Progenitor cell of endocrine pancreas (in vitro differentiated cells): ENCODE measurements at regions not wholly inside any gene's neighbourhood (a gene's known extent, or its start where the extent isn't known, plus 50 kb on each side); places are given as distances from the start of the nearest gene placed in this dataset.

Source experiments
- DNase-seq: peaks from one replicate; pipeline ENCODE4 v3.0.0; 2021; ENCODE audit warnings: low spot score; ENCODE audit not compliant: unreplicated experiment
- H3K27ac Mint-ChIP-seq: 2 replicates; pipeline ENCODE4 v1.8.0; 2021; ENCODE audit warnings: mild to moderate bottlenecking, moderate library complexity, mixed read lengths
- H3K27me3 Mint-ChIP-seq: 2 replicates; pipeline ENCODE4 v1.8.0; 2021; ENCODE audit warnings: mixed read lengths
- H3K36me3 Mint-ChIP-seq: 2 replicates; pipeline ENCODE4 v1.8.0; 2022; ENCODE audit warnings: mixed read lengths; ENCODE audit not compliant: insufficient read depth
- H3K4me1 Mint-ChIP-seq: 2 replicates; pipeline ENCODE4 v1.8.0; 2021; ENCODE audit warnings: low read depth, mixed read lengths
- H3K4me3 Mint-ChIP-seq: 2 replicates; pipeline ENCODE4 v1.8.0; 2021; ENCODE audit warnings: low read depth, mild to moderate bottlenecking, moderate library complexity, mixed read lengths
- H3K9me3 Mint-ChIP-seq: 2 replicates; pipeline ENCODE4 v1.8.0; 2021; ENCODE audit warnings: low read depth, mixed read lengths
- CTCF ChIP-seq: fragments of 200-600 bp; sonication (generic); IDR thresholded peaks from one replicate; pipeline ENCODE4 v1.5.0; 2021; ENCODE audit warnings: antibody characterized with exemption, mild to moderate bottlenecking; ENCODE audit not compliant: unreplicated experiment

- no peaks in the 10 kb centered on the region for H3K36me3 Mint-ChIP-seq
- no peaks in the 10 kb centered on the region for H3K27me3 Mint-ChIP-seq
- no peaks in the 10 kb centered on the region for H3K9me3 Mint-ChIP-seq
- H3K4me3 Mint-ChIP-seq = no peak overlapping the region
- H3K4me1 Mint-ChIP-seq = no peaks in the 10 kb centered on the region
- no peak for DNase-seq
- no peak for TF ChIP-seq CTCF
- H3K27ac Mint-ChIP-seq = no peak overlapping the region
Observed at GRCh38 chr18:39025531-39025930, 1459.9 kb upstream of the CELF4 start.

- H3K27ac Mint-ChIP-seq = no peak overlapping the region
- H3K9me3 Mint-ChIP-seq = peaks cover 7% of the 10 kb centered on the region
- no peak overlapping the region for H3K4me3 Mint-ChIP-seq
- H3K36me3 Mint-ChIP-seq = no peaks in the 10 kb centered on the region
- peaks cover 4% of the 10 kb centered on the region for H3K4me1 Mint-ChIP-seq
- no peak for TF ChIP-seq CTCF
- no peak for DNase-seq
- no peaks in the 10 kb centered on the region for H3K27me3 Mint-ChIP-seq
Observed at GRCh38 chr18:39019989-39020388, 1454.4 kb upstream of the CELF4 start.

- Mint-ChIP-seq H3K27me3 (no peaks in the 10 kb centered on the region), H3K36me3 (no peaks in the 10 kb centered on the region), H3K27ac (no peak overlapping the region), H3K9me3 (peaks cover 3% of the 10 kb centered on the region), H3K4me3 (no peak overlapping the region), H3K4me1 (no peaks in the 10 kb centered on the region)
- TF ChIP-seq CTCF = no peak
- no peak for DNase-seq
Observed at GRCh38 chr18:39007031-39007902, 1441.7 kb upstream of the CELF4 start.

GRCh38 chr18:38996056-38996455, 1430.5 kb upstream of the CELF4 start:
- no peaks in the 10 kb centered on the region for H3K4me1 Mint-ChIP-seq
- no peaks in the 10 kb centered on the region for H3K27me3 Mint-ChIP-seq
- DNase-seq = no peak
- no peak overlapping the region for H3K4me3 Mint-ChIP-seq
- TF ChIP-seq CTCF = no peak
- peaks cover 3% of the 10 kb centered on the region for H3K9me3 Mint-ChIP-seq
- H3K27ac Mint-ChIP-seq = no peak overlapping the region
- H3K36me3 Mint-ChIP-seq = no peaks in the 10 kb centered on the region

GRCh38 chr18:38993342-38993741, 1427.7 kb upstream of the CELF4 start:
- no peak for DNase-seq
- Mint-ChIP-seq H3K4me3 (no peak overlapping the region), H3K4me1 (no peaks in the 10 kb centered on the region), H3K27me3 (no peaks in the 10 kb centered on the region), H3K9me3 (peaks cover 5% of the 10 kb centered on the region), H3K27ac (no peak overlapping the region), H3K36me3 (no peaks in the 10 kb centered on the region)
- TF ChIP-seq CTCF = no peak
